K562 (cell line): ENCODE measurements at regions not wholly inside any gene's neighbourhood (a gene's known extent, or its start where the extent isn't known, plus 50 kb on each side); places are given as distances from the start of the nearest gene placed in this dataset.
A peak's percentile ranks its signal among the peaks of the same experiment; 100 is the strongest.

ENCODE experiments used
- ADNP ChIP-seq: fragments of 200-800 bp; sonication (Bioruptor generic); IDR thresholded peaks from 2 replicates; pipeline ENCODE4 v1.6.1; 2016; ENCODE audit warnings: missing genetic modification characterization, missing compliant biosample characterization
- ARNT ChIP-seq, 2 experiments: fragments of 450-650 bp; IDR thresholded peaks; 2 replicates each; pipeline ENCODE4 v1.6.1; 2016; ENCODE audit warnings: mild to moderate bottlenecking in 1 of 2
- ATF1 ChIP-seq, 2 experiments: fragments of 450-650 bp in 1 of 2; IDR thresholded peaks; 2 replicates each; pipeline ENCODE4 v1.6.1; 2016; ENCODE audit warnings: missing compliant biosample characterization in 1 of 2, missing genetic modification characterization in 1 of 2
- BACH1 ChIP-seq: fragments of 200-800 bp; sonication (Bioruptor generic); IDR thresholded peaks from 2 replicates; pipeline ENCODE4 v1.6.1; 2016; ENCODE audit warnings: missing genetic modification characterization, missing compliant biosample characterization
- CEBPB ChIP-seq: fragments of 450-650 bp; IDR thresholded peaks from 2 replicates; pipeline ENCODE4 v1.6.1; 2016; ENCODE audit warnings: missing genetic modification characterization, missing compliant biosample characterization
- CEBPG ChIP-seq, 3 experiments: fragments of 200-800 bp in 1 of 3; sonication (Bioruptor generic) in 1 of 3; sonication (generic) in 1 of 3; formaldehyde crosslinking in 1 of 3; IDR thresholded peaks in 2 of 3; conservative IDR thresholded peaks in 1 of 3; 2 replicates each; pipeline versions ENCODE4 v1.6.1 to v1.8.0; 2016 to 2022; ENCODE audit warnings: missing compliant biosample characterization in 2 of 3, missing genetic modification characterization in 2 of 3, mild to moderate bottlenecking in 1 of 3, missing genetic modification reagents in 1 of 3
- FOXA1 ChIP-seq: fragments of 450-650 bp; IDR thresholded peaks from 2 replicates; pipeline ENCODE4 v1.6.1; 2016; ENCODE audit warnings: mild to moderate bottlenecking, borderline replicate concordance
- HDAC2 ChIP-seq: fragments of 450-650 bp; IDR thresholded peaks from 2 replicates; pipeline ENCODE4 v1.6.1; 2016; ENCODE audit warnings: mild to moderate bottlenecking
- HDAC3 ChIP-seq: fragments of 450-650 bp; IDR thresholded peaks from 2 replicates; pipeline ENCODE4 v1.6.1; 2018; ENCODE audit warnings: borderline replicate concordance, mild to moderate bottlenecking, moderate library complexity; ENCODE audit not compliant: partially characterized antibody
- HSF4 ChIP-seq: fragments of 250-450 bp; sonication (Bioruptor Pico); IDR thresholded peaks from 2 replicates; pipeline ENCODE4 v2.1.2; 2022; ENCODE audit warnings: mild to moderate bottlenecking, moderate library complexity, borderline replicate concordance
- JUNB ChIP-seq: fragments of 450-650 bp; formaldehyde crosslinking; conservative IDR thresholded peaks from 2 replicates; pipeline ENCODE4 v1.4.0; 2020; ENCODE audit warnings: mild to moderate bottlenecking
- JUND ChIP-seq, 2 experiments: IDR thresholded peaks; 2 replicates in 1 of 2; 3 replicates in 1 of 2; pipeline ENCODE4 v1.6.1; 2011; ENCODE audit warnings: borderline replicate concordance in 2 of 2, low read depth in 2 of 2, low read length in 2 of 2, improper control_type of control experiment in 1 of 2, missing biosample characterization in 1 of 2, missing genetic modification characterization in 1 of 2, missing genetic modification reagents in 1 of 2
- LARP7 ChIP-seq: fragments of 450-650 bp; IDR thresholded peaks from 2 replicates; pipeline ENCODE4 v1.6.1; 2016
- MEF2A ChIP-seq: IDR thresholded peaks from 2 replicates; pipeline ENCODE4 v1.6.1; 2011; ENCODE audit warnings: low read depth, mild to moderate bottlenecking, low read length, moderate library complexity; ENCODE audit not compliant: control insufficient read depth
- NBN ChIP-seq: fragments of 450-650 bp; IDR thresholded peaks from 2 replicates; pipeline ENCODE4 v1.6.1; 2016; ENCODE audit warnings: low read depth, mild to moderate bottlenecking
- NCOR1 ChIP-seq: fragments of 450-650 bp; IDR thresholded peaks from 2 replicates; pipeline ENCODE4 v1.6.1; 2016; ENCODE audit warnings: mild to moderate bottlenecking, moderate library complexity
- PCBP1 ChIP-seq: fragments of 200-400 bp; formaldehyde crosslinking; IDR thresholded peaks from 2 replicates; pipeline ENCODE4 v1.6.1; 2018; ENCODE audit warnings: mild to moderate bottlenecking, low read depth, low read length; ENCODE audit not compliant: poor library complexity, severe bottlenecking
- RBM22 ChIP-seq: fragments of 200-400 bp; formaldehyde crosslinking; IDR thresholded peaks from 2 replicates; pipeline ENCODE4 v1.6.1; 2018; ENCODE audit warnings: low read length, low read depth; ENCODE audit not compliant: poor library complexity, severe bottlenecking
- TAF1 ChIP-seq: IDR thresholded peaks from 2 replicates; pipeline ENCODE4 v1.6.1; 2011; ENCODE audit warnings: mild to moderate bottlenecking, low read length, moderate library complexity; ENCODE audit not compliant: insufficient read depth, control insufficient read depth, severe bottlenecking; ENCODE audit errors: extremely low read depth
- TFAM ChIP-seq: fragments of 250-450 bp; sonication (Bioruptor Pico); conservative IDR thresholded peaks from 2 replicates; pipeline ENCODE4 v1.5.0; 2021; ENCODE audit warnings: mild to moderate bottlenecking, moderate library complexity
- ZNF217 ChIP-seq: sonication (generic); formaldehyde crosslinking; IDR thresholded peaks from 2 replicates; pipeline ENCODE4 v1.8.0; 2022; ENCODE audit warnings: mild to moderate bottlenecking, missing genetic modification reagents
- ZNF324 ChIP-seq: fragments of 250-450 bp; sonication (Bioruptor Pico); IDR thresholded peaks from 2 replicates; pipeline ENCODE4 v1.4.0; 2020; ENCODE audit warnings: mild to moderate bottlenecking
- ZNF384 ChIP-seq: IDR thresholded peaks from 2 replicates; pipeline ENCODE4 v1.6.1; 2012; ENCODE audit warnings: low read depth, low read length, improper control_type of control experiment
- ZNF507 ChIP-seq: conservative IDR thresholded peaks from 2 replicates; pipeline ENCODE4 v1.6.1; 2017; ENCODE audit warnings: missing genetic modification characterization, missing compliant biosample characterization
- ZNF584 ChIP-seq: fragments of 200-800 bp; sonication (Bioruptor generic); IDR thresholded peaks from 2 replicates; pipeline ENCODE4 v1.6.1; 2016; ENCODE audit warnings: low read depth, mild to moderate bottlenecking, missing genetic modification characterization, missing compliant biosample characterization
- ZNF76 ChIP-seq: fragments of 250-450 bp; sonication (Bioruptor Pico); IDR thresholded peaks from 2 replicates; pipeline ENCODE4 v1.4.0; 2020; ENCODE audit warnings: mild to moderate bottlenecking, moderate library complexity, borderline replicate concordance
- TF ChIP-seq, protein P1 (sequence below): fragments of 450-650 bp; formaldehyde crosslinking; IDR thresholded peaks from 2 replicates; pipeline ENCODE4 v1.4.0; 2022; ENCODE audit warnings: missing genetic modification characterization
- TF ChIP-seq, protein P2 (sequence below), 2 experiments: fragments of 450-650 bp in 1 of 2; sonication (generic) in 1 of 2; formaldehyde crosslinking in 1 of 2; IDR thresholded peaks in 1 of 2; conservative IDR thresholded peaks in 1 of 2; 2 replicates each; pipeline versions ENCODE4 v1.6.1 to v1.8.1; 2016 to 2023; ENCODE audit warnings: mild to moderate bottlenecking in 2 of 2, moderate library complexity in 2 of 2, inconsistent platforms in 1 of 2, missing genetic modification reagents in 1 of 2

DNA sequence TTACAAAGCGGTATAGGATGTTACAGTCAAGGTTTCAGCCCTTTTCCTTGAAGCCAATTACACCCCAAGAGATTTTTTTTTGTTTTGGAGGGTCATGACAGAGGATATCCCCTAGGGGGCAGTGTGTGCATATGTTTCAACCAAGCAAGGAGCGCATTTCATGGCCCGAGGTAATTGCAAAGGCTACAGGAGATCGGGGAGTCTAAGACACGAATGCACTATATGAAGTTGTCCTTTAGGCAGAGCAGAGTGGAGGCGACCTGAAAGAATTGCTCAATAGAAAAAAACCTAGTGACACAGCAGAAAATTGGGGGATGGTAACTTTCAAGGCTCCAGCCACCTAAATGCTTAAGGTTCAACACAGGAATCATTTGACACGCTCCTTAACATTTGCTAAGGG lies 219.8 kb upstream of the PARD3B start (continued):
- TF ChIP-seq ZNF384: peak; percentile 89
- peak; percentile 20; the same call in 1 of the 2 replicates for TF ChIP-seq NCOR1
- no peak for TF ChIP-seq TAF1
- TF ChIP-seq ZNF507 (tag): no peak
- TF ChIP-seq LARP7: no peak
- 0 out of 2 replicates have a peak, but pooled peaks have one; percentile 39 for TF ChIP-seq NBN
- TF ChIP-seq FOXA1: no peak
- TF ChIP-seq PCBP1: no peak
- peak; percentile 47; the same call in 1 of the 2 replicates for TF ChIP-seq ADNP (tag)
- no peak for TF ChIP-seq JUNB (CRISPR knock-in tag)
- TF ChIP-seq MEF2A: no peak
- TF ChIP-seq JUND (IDR thresholded peaks at IDR 0.05; ENCODE audit: borderline replicate concordance, low read depth, low read length): 0 out of 2 replicates have a peak, but pooled peaks have one; percentile 17
- no peak; the same call in 2 of the 3 replicates for TF ChIP-seq JUND (tag; IDR thresholded peaks at IDR 0.05; ENCODE audit: borderline replicate concordance, low read depth, low read length)
- TF ChIP-seq, protein P1, sequence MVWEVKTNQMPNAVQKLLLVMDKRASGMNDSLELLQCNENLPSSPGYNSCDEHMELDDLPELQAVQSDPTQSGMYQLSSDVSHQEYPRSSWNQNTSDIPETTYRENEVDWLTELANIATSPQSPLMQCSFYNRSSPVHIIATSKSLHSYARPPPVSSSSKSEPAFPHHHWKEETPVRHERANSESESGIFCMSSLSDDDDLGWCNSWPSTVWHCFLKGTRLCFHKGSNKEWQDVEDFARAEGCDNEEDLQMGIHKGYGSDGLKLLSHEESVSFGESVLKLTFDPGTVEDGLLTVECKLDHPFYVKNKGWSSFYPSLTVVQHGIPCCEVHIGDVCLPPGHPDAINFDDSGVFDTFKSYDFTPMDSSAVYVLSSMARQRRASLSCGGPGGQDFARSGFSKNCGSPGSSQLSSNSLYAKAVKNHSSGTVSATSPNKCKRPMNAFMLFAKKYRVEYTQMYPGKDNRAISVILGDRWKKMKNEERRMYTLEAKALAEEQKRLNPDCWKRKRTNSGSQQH (CRISPR knock-in tag): no peak
- no peak for TF ChIP-seq HDAC3
- TF ChIP-seq TFAM (CRISPR knock-in tag): no peak
- TF ChIP-seq ATF1 (CRISPR knock-in tag; IDR thresholded peaks at IDR 0.05): no peak
- no peak for TF ChIP-seq ATF1 (tag; IDR thresholded peaks at IDR 0.05)
- TF ChIP-seq BACH1 (tag): peak; percentile 55; the same call in 1 of the 2 replicates
- no peak for TF ChIP-seq CEBPG (CRISPR knock-in tag; IDR thresholded peaks at IDR 0.05)
- peak; percentile 45 to 81; a peak in 3 of 4 replicates for TF ChIP-seq CEBPG (tag; conservative IDR thresholded peaks at IDR 0.05 in 1 of 2, IDR thresholded peaks at IDR 0.05 in 1 of 2)
- peak; percentile 94 for TF ChIP-seq CEBPB (tag)
- TF ChIP-seq ZNF324 (CRISPR knock-in tag): no peak
- TF ChIP-seq HSF4: no peak
- TF ChIP-seq RBM22: no peak
- TF ChIP-seq ZNF217 (CRISPR knock-in tag): no peak
- TF ChIP-seq HDAC2: no peak
- TF ChIP-seq, protein P2, sequence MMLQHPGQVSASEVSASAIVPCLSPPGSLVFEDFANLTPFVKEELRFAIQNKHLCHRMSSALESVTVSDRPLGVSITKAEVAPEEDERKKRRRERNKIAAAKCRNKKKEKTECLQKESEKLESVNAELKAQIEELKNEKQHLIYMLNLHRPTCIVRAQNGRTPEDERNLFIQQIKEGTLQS (IDR thresholded peaks at IDR 0.05): no peak
- TF ChIP-seq, protein P2 (CRISPR knock-in tag; conservative IDR thresholded peaks at IDR 0.05): no peak
- no peak for TF ChIP-seq ZNF76
- TF ChIP-seq ZNF584 (CRISPR knock-in tag): 0 out of 2 replicates have a peak, but pooled peaks have one; percentile 19
- TF ChIP-seq ARNT (IDR thresholded peaks at IDR 0.05): peak in 1 of 2 experiments; percentile 61; a peak in 1 of 4 replicates
